ENCODE measurements at regions not wholly inside any gene's neighbourhood (a gene's known extent, or its start where the extent isn't known, plus 50 kb on each side); places are given as distances from the start of the nearest gene placed in this dataset.

DNA sequence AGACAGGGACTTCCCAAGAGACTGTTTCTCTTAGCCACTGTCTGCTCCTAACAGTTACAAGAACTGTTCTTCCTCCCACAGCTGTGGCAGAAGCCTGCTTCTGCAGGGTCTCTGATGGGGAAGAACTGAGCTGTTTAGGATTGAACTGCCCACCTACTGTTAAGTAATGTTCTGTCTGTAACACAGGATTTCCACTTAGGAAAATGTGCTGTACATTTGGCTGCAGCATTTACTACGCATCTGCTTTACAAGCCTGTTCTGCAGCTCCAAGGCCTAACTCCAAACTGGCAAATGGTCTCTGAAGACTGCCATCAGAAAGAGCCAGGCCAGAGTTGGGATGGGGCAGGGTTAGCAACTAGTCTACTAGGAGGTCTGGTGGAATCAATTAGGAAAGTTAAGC is 87.8 kb upstream of the UPP2 start:
- TF ChIP-seq, protein P1, sequence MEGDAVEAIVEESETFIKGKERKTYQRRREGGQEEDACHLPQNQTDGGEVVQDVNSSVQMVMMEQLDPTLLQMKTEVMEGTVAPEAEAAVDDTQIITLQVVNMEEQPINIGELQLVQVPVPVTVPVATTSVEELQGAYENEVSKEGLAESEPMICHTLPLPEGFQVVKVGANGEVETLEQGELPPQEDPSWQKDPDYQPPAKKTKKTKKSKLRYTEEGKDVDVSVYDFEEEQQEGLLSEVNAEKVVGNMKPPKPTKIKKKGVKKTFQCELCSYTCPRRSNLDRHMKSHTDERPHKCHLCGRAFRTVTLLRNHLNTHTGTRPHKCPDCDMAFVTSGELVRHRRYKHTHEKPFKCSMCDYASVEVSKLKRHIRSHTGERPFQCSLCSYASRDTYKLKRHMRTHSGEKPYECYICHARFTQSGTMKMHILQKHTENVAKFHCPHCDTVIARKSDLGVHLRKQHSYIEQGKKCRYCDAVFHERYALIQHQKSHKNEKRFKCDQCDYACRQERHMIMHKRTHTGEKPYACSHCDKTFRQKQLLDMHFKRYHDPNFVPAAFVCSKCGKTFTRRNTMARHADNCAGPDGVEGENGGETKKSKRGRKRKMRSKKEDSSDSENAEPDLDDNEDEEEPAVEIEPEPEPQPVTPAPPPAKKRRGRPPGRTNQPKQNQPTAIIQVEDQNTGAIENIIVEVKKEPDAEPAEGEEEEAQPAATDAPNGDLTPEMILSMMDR (IDR thresholded peaks at IDR 0.05), result no peak
- TF ChIP-seq ZFX (IDR thresholded peaks at IDR 0.05; ENCODE audit: borderline replicate concordance), result no peak
